Hematopoietic multipotent progenitor cell treated with erythropoietin and hydrocortisone succinate and interleukin-3 and kit ligand, for 4 days (in vitro differentiated cells): ENCODE measurements at regions not wholly inside any gene's neighbourhood (a gene's known extent, or its start where the extent isn't known, plus 50 kb on each side); places are given as distances from the start of the nearest gene placed in this dataset.
"Not testable (repeated sequence)": the region's sequence is repeated elsewhere in the genome, so short reads cannot be mapped to it uniquely, and the experiment has no call there.

ENCODE experiments used
- DNase-seq: peaks from one replicate; pipeline ENCODE4 v3.0.0-alpha.2; 2015

- no peak for DNase-seq
These were observed 809.3 kb downstream of the C4orf33 start for GRCh38 chr4:129905256-129905655.

- no peak for DNase-seq
These were observed 812.2 kb downstream of the C4orf33 start for GRCh38 chr4:129908117-129908516.

- no peak for DNase-seq
These were observed 821.0 kb downstream of the C4orf33 start for GRCh38 chr4:129916991-129917390.

GRCh38 chr4:129917651-129918050, 821.7 kb downstream of the C4orf33 start:
- DNase-seq = no peak

GRCh38 chr4:129926936-129927335, 831.0 kb downstream of the C4orf33 start:
- DNase-seq = peak; percentile 26

- peak; percentile 22 for DNase-seq
These were observed 833.1 kb downstream of the C4orf33 start for GRCh38 chr4:129929052-129929451.

- no peak for DNase-seq
These were observed 834.0 kb downstream of the C4orf33 start for GRCh38 chr4:129929984-129930383.

- no peak for DNase-seq
These were observed 854.3 kb downstream of the C4orf33 start for GRCh38 chr4:129950217-129950616.

- no peak for DNase-seq
These were observed 870.2 kb downstream of the C4orf33 start for GRCh38 chr4:129966175-129966574.

GRCh38 chr4:129968366-129968765, 872.4 kb downstream of the C4orf33 start:
- peak; percentile 0 for DNase-seq

- DNase-seq = no peak
These were observed 872.8 kb downstream of the C4orf33 start for GRCh38 chr4:129968778-129969177.

GRCh38 chr4:129970801-129971200, 874.8 kb downstream of the C4orf33 start:
- DNase-seq = no peak

- DNase-seq = no peak
These were observed 875.5 kb downstream of the C4orf33 start for GRCh38 chr4:129971419-129971818.

- no peak for DNase-seq
These were observed 876.3 kb downstream of the C4orf33 start for GRCh38 chr4:129972257-129972656.

- DNase-seq = no peak
These were observed 878.8 kb downstream of the C4orf33 start for GRCh38 chr4:129974730-129975129.

- DNase-seq = no peak
These were observed 882.4 kb downstream of the C4orf33 start for GRCh38 chr4:129978315-129978714.

GRCh38 chr4:129988957-129989356, 893.0 kb downstream of the C4orf33 start:
- DNase-seq = no peak

- no peak for DNase-seq
These were observed 898.8 kb downstream of the C4orf33 start for GRCh38 chr4:129994715-129995114.

- DNase-seq = no peak
These were observed 902.6 kb downstream of the C4orf33 start for GRCh38 chr4:129998436-129999150.

- DNase-seq = no peak
These were observed 903.2 kb downstream of the C4orf33 start for GRCh38 chr4:129999156-129999555.

- no peak for DNase-seq
These were observed 912.5 kb downstream of the C4orf33 start for GRCh38 chr4:130008461-130008860.

- not testable (repeated sequence) for DNase-seq
These were observed 916.9 kb downstream of the C4orf33 start for GRCh38 chr4:130012806-130013205.

- DNase-seq = no peak
These were observed 925.8 kb downstream of the C4orf33 start for GRCh38 chr4:130021706-130022105.

GRCh38 chr4:130023088-130023487, 927.1 kb downstream of the C4orf33 start:
- no peak for DNase-seq

- DNase-seq = no peak
These were observed 929.7 kb downstream of the C4orf33 start for GRCh38 chr4:130025701-130026100.
